Activated CD4-positive, alpha-beta T cell treated with anti-CD3 and anti-CD28 coated beads for 36 hours (primary cell): ENCODE measurements at regions not wholly inside any gene's neighbourhood (a gene's known extent, or its start where the extent isn't known, plus 50 kb on each side); places are given as distances from the start of the nearest gene placed in this dataset.

Source experiments
- ATAC-seq: fragments of 200-7000 bp; cut with Tn5 transposase; one replicate; pipeline ENCODE4 v1.10.0; 2021; ENCODE audit warnings: mild to moderate bottlenecking, moderate library complexity
- CTCF ChIA-PET: fragments of 350-600 bp; sonication (Branson Sonifier 250); formaldehyde crosslinking; loops from one replicate; lab custom pipeline; 2021; ENCODE audit warnings: antibody characterized with exemption; lab: Charles Lee
- POLR2A ChIA-PET: fragments of 350-600 bp; sonication (Branson Sonifier 250); formaldehyde crosslinking; loops from one replicate; lab custom pipeline; 2021; ENCODE audit warnings: antibody characterized with exemption, inconsistent platforms; lab: Charles Lee
- DNase-seq: peaks from one replicate; pipeline ENCODE4 v3.0.0-alpha.2; 2020
- H3K27ac Mint-ChIP-seq: one replicate; pipeline ENCODE4 v1.8.0; 2021; ENCODE audit warnings: mixed read lengths
- H3K27me3 Mint-ChIP-seq: one replicate; pipeline ENCODE4 v1.8.0; 2021; ENCODE audit warnings: mixed read lengths
- H3K36me3 Mint-ChIP-seq: one replicate; pipeline ENCODE4 v1.8.0; 2021; ENCODE audit warnings: low read depth, mixed read lengths
- H3K4me1 Mint-ChIP-seq: one replicate; pipeline ENCODE4 v1.8.0; 2021; ENCODE audit warnings: mixed read lengths
- H3K4me3 Mint-ChIP-seq: one replicate; pipeline ENCODE4 v1.8.0; 2021; ENCODE audit warnings: mild to moderate bottlenecking, moderate library complexity, mixed read lengths
- H3K9me3 Mint-ChIP-seq: one replicate; pipeline ENCODE4 v1.8.0; 2021; ENCODE audit warnings: low read depth, mixed read lengths
- intact Hi-C, 2 experiments: fragments of 100-400 bp; cut with DNase I in 1 of 2; cut with micrococcal nuclease in 1 of 2; formaldehyde crosslinking; loops; one replicate each; pipeline versions ENCODE4 v1.14.2 to v1.15.1; 2022 to 2024; cut with DNase I, micrococcal nuclease

DNA sequence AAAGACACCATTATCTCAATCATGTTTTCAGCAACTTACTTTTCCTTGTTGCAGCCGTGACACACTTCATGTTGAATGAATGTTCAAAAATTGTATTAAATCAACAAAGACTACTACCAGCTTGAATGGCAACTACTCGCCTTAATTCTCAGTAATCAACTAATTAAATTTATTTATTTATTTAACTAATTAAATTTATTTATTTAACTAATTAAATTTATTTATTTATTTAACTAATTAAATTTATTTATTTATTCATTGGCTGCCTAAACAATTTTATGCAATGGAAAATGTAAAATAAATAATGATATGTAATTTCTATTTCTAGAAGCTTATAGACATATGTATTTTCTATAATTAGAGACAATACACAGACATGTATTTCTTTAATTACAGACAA is 435.4 kb downstream of the GPAM start:
- DNase-seq (no peak), ATAC-seq (no peak)
- H3K9me3 Mint-ChIP-seq = no peaks in the 10 kb centered on the region
- ChIA-PET POLR2A (no interaction called here), CTCF (no interaction called here)
- peaks cover 2% of the 10 kb centered on the region for H3K27me3 Mint-ChIP-seq
- no peak overlapping the region for H3K27ac Mint-ChIP-seq
- intact Hi-C loops = no loop called here
- no peaks in the 10 kb centered on the region for H3K36me3 Mint-ChIP-seq
- no peak overlapping the region for H3K4me3 Mint-ChIP-seq
- H3K4me1 Mint-ChIP-seq = no peaks in the 10 kb centered on the region

DNA sequence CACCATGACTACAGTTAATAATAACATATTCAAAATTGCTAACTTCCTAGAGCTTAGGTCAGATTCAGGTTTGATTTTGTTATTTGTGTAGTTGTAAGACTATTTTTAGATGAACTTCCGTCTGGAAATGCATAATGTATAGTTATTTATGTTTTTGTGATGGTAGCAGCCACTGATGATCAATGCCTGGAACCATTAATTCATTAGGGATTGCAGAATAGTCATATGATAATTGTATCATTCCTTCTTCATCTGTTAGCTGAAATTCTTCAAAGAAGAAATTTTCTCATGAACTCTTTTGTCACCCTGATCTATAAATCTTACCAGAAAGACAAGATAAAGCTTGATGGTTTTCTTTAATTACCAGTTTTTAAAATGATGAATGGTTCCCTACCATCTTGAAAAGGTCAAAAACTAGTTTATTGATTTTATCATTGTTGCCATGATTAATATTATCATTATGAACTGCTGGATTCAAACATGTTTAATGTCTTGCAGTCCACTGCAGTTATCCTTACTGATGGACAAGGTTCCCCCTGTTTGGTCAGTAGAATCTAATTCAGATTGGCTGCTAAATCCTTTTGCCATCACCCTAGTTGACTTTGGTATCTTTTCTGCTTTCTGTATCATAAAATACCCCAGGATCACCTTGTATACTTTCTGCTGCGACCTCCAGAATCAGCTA is 433.3 kb downstream of the GPAM start:
- Mint-ChIP-seq H3K9me3 (no peaks in the 10 kb centered on the region), H3K4me1 (no peaks in the 10 kb centered on the region), H3K27ac (no peak overlapping the region), H3K4me3 (no peak overlapping the region), H3K36me3 (no peaks in the 10 kb centered on the region), H3K27me3 (no peaks in the 10 kb centered on the region)
- ATAC-seq (no peak), DNase-seq (no peak)
- ChIA-PET POLR2A (no interaction called here), CTCF (no interaction called here)
- intact Hi-C loops = loop anchor here in 1 of 2 experiments (10.0 kb wide), 1 partner anchor 384 kb away; no protein-coding TSS in a partner anchor

DNA sequence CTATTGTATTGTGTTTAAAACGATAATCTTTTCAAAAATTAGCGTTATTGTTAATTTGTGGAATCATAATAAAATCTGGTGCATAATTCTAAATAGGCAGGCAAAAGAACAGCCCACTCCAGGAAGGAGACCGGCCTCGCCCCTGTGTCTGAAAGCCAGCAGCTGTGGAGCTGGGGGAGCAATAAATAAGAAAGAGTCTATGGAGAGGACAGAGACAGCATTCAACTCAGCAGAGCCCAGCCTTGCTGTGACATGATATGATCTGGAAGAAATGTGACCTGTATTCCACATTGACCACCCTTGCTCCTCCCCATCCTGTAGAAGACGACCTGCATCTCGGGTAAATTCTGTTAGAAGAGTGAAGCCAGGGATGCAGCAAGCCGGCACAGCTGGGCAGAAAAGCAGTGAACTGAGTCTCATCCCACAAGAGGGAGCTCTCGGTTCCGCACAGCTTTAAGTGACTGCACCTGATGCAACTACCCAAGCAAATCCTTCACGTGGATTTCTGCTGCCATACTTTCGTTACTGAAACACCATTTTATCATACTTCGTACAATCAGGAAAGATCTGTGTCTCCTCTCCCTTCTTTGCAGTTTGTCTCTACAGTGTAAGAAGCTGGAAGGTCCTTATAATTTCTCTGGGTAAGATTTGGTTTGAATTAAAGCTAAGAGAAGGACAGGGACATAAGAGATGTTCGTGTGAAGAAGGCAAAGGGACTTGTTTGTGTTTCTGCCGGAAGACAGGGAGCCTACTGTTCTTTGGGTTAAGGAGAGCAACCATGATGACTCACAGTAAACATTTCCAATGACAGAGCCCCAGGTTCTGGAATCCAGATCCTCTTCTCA is 427.1 kb downstream of the GPAM start:
- DNase-seq (peak; percentile 49), ATAC-seq (no peak)
- H3K36me3 Mint-ChIP-seq = no peaks in the 10 kb centered on the region
- peaks cover 18% of the 10 kb centered on the region for H3K27me3 Mint-ChIP-seq
- ChIA-PET POLR2A (no interaction called here), CTCF (interaction anchor here (0.6 to 1.8 kb wide), 8 partner anchors 13 to 708 kb away, joined by 3 to 6 read pairs (median 3); no protein-coding TSS in a partner anchor)
- H3K9me3 Mint-ChIP-seq = no peaks in the 10 kb centered on the region
- no peaks in the 10 kb centered on the region for H3K4me1 Mint-ChIP-seq
- intact Hi-C loops = loop anchor here (1.0 to 10.0 kb wide), 3 partner anchors 378 to 558 kb away; no protein-coding TSS in a partner anchor
- no peak overlapping the region for H3K4me3 Mint-ChIP-seq
- no peak overlapping the region for H3K27ac Mint-ChIP-seq

DNA sequence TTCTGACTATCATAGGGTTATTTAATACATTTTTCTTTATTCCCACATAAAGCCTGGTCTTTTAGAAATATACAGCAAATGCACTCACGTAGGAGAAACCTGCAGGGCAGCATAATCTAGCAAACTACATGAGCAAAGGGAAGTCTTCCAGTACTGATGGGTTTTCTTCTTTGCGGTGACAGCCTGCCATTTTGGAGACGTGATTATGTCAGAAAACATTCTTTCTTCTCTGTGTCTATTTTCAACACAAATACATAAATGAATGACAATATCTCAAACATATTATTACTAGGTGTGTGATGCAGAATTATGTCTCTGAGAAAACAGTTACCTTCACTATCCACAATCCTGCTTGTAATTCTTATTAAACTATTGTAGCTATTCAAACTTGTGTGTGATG is 425.0 kb downstream of the GPAM start:
- intact Hi-C loops = loop anchor here in 1 of 2 experiments (10.0 kb wide), 1 partner anchor 376 kb away; no protein-coding TSS in a partner anchor
- no peaks in the 10 kb centered on the region for H3K36me3 Mint-ChIP-seq
- no peak overlapping the region for H3K27ac Mint-ChIP-seq
- H3K4me1 Mint-ChIP-seq = no peaks in the 10 kb centered on the region
- ATAC-seq (no peak), DNase-seq (no peak)
- H3K27me3 Mint-ChIP-seq = peaks cover 20% of the 10 kb centered on the region
- no peak overlapping the region for H3K4me3 Mint-ChIP-seq
- POLR2A ChIA-PET = no interaction called here
- CTCF ChIA-PET = no interaction called here
- no peaks in the 10 kb centered on the region for H3K9me3 Mint-ChIP-seq

DNA sequence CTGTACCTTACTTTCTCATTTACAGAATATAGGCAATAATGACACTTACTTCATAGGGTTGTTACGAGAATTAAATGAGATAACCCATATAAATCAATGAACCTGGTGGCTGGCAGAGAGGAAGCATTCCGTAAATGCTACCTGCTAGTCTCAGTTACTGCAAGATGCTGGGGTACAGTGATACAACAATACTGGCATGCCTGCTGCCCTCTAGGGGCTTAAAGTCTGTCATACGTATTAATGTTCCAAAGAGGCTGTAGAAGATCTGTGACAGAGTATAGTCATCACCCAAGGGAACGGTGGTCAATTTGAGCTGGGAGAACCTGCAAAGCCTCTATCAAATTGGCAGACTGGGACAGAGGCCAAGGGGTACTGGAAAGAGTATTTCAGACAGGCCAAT is 421.5 kb downstream of the GPAM start:
- H3K36me3 Mint-ChIP-seq = no peaks in the 10 kb centered on the region
- H3K27me3 Mint-ChIP-seq = peaks cover 16% of the 10 kb centered on the region
- DNase-seq = no peak
- no peak overlapping the region for H3K27ac Mint-ChIP-seq
- intact Hi-C loops = no loop called here
- H3K4me1 Mint-ChIP-seq = no peaks in the 10 kb centered on the region
- no peak for ATAC-seq
- ChIA-PET CTCF (no interaction called here), POLR2A (no interaction called here)
- no peak overlapping the region for H3K4me3 Mint-ChIP-seq
- no peaks in the 10 kb centered on the region for H3K9me3 Mint-ChIP-seq

DNA sequence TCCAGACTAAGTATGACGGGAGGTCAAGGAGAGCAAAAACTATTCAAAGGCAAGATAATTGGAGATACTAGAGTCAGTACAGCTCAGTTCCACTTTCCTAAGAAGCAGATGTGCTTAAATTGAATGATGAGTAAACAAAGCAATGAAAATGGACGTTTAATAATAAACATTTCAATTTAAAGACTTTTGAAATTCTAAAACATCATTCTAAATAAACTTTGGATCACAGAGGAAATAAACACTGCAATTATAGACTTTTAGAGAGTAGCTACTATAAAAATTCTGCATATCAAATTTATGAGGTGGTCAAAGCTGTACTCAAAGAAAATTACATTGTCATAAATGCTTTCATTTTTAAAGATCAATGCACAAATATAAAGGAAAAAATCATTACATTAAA is 418.3 kb downstream of the GPAM start:
- ATAC-seq (no peak), DNase-seq (no peak)
- H3K4me1 Mint-ChIP-seq = no peaks in the 10 kb centered on the region
- intact Hi-C loops = no loop called here
- ChIA-PET POLR2A (no interaction called here), CTCF (no interaction called here)
- H3K9me3 Mint-ChIP-seq = no peaks in the 10 kb centered on the region
- H3K27ac Mint-ChIP-seq = no peak overlapping the region
- H3K36me3 Mint-ChIP-seq = no peaks in the 10 kb centered on the region
- H3K4me3 Mint-ChIP-seq = no peak overlapping the region
- peaks cover 6% of the 10 kb centered on the region for H3K27me3 Mint-ChIP-seq

DNA sequence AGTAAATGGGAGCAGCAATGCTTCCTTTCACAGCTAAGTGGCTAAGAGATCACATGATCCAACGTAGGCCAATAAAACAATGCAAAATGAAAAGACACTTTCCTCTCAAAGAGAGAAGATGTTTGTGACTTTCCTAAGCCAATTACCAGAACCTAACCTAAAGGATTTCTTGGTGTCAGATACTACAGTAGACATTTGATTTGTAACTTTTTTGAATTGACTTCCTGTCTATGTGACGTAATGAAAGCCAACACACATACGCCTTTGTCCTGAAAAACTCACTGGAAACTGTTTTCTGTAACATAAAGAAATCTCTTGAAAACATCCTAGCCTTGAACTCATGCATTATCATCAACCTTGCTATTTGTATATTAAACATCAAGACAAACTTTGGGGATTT is 417.1 kb downstream of the GPAM start:
- no peak for ATAC-seq
- intact Hi-C loops = no loop called here
- no peaks in the 10 kb centered on the region for H3K36me3 Mint-ChIP-seq
- POLR2A ChIA-PET = no interaction called here
- no peak overlapping the region for H3K27ac Mint-ChIP-seq
- DNase-seq = no peak
- peaks cover 7% of the 10 kb centered on the region for H3K27me3 Mint-ChIP-seq
- H3K4me3 Mint-ChIP-seq = no peak overlapping the region
- CTCF ChIA-PET = no interaction called here
- no peaks in the 10 kb centered on the region for H3K4me1 Mint-ChIP-seq
- H3K9me3 Mint-ChIP-seq = no peaks in the 10 kb centered on the region

DNA sequence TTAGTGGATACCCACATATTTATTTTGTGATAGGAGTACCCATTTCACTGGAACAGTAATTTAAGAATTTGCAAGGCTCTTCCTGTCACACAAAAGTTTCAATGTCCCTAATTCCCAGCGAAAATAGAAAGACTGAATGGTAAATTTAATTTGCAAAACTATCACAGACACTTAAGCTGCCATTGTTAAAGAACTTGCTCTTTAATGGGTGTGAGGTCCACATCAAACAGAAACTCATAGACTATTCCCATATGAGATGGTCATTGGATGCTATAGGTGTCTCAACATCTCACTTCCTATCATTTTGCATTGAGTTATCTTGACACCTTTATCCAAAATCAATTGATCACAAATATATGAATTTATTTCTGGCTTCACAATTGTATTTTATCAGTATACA is 415.9 kb downstream of the GPAM start:
- Mint-ChIP-seq H3K4me1 (no peaks in the 10 kb centered on the region), H3K36me3 (no peaks in the 10 kb centered on the region), H3K4me3 (no peak overlapping the region), H3K27ac (no peak overlapping the region), H3K27me3 (peaks cover 7% of the 10 kb centered on the region), H3K9me3 (no peaks in the 10 kb centered on the region)
- no peak for DNase-seq
- ChIA-PET CTCF (no interaction called here), POLR2A (no interaction called here)
- no peak for ATAC-seq
- intact Hi-C loops = no loop called here

DNA sequence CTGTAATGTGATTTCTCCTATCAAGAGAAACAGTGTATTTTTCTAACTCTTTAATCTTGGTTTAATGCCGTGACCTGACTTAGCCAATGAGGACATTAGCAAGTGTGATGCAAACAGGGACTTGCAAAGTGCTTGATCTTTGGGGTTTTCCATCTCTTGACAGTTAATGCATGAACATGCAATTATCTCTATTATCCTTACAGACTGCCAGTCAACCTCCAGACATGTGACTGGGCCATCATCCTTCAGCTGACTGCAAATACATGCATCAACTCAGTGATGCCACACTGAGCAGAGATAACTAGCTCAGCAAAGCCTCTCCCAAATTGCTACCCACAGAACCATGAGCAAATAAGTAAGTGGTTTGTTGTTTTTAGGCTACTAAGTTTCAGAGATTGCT is 409.6 kb downstream of the GPAM start:
- no peak overlapping the region for H3K4me3 Mint-ChIP-seq
- no peaks in the 10 kb centered on the region for H3K4me1 Mint-ChIP-seq
- ChIA-PET POLR2A (no interaction called here), CTCF (interaction anchor here (0.8 kb wide), 1 partner anchor 92 kb away, joined by 3 read pairs; no protein-coding TSS in a partner anchor)
- no peak for ATAC-seq
- DNase-seq = no peak
- H3K36me3 Mint-ChIP-seq = no peaks in the 10 kb centered on the region
- intact Hi-C loops = no loop called here
- no peak overlapping the region for H3K27ac Mint-ChIP-seq
- H3K27me3 Mint-ChIP-seq = peaks cover 5% of the 10 kb centered on the region
- H3K9me3 Mint-ChIP-seq = no peaks in the 10 kb centered on the region

DNA sequence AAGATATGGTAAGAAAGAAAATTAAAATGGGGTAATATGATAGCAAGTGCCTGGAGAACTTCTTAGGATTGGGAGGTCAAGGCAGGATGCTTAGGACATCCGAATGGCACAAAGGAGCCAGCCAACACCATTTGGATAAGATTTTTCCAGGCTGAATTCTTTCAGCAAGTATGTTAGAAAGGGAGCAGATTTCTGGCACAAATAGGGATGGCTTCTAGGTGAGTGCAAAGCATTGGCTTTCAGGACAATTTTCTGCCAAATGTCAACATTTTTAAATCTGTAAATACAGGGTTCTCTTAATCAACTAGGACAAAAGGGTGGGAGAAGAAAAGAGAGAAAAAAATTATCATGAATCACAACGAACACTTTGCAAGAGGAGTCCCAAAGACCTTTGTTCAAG is 409.1 kb downstream of the GPAM start:
- Mint-ChIP-seq H3K27ac (no peak overlapping the region), H3K36me3 (no peaks in the 10 kb centered on the region), H3K27me3 (peaks cover 8% of the 10 kb centered on the region), H3K4me3 (no peak overlapping the region), H3K4me1 (no peaks in the 10 kb centered on the region), H3K9me3 (no peaks in the 10 kb centered on the region)
- POLR2A ChIA-PET = no interaction called here
- ATAC-seq = no peak
- CTCF ChIA-PET = interaction anchor here (0.8 kb wide), 1 partner anchor 91 kb away, joined by 3 read pairs; no protein-coding TSS in a partner anchor
- intact Hi-C loops = no loop called here
- no peak for DNase-seq

DNA sequence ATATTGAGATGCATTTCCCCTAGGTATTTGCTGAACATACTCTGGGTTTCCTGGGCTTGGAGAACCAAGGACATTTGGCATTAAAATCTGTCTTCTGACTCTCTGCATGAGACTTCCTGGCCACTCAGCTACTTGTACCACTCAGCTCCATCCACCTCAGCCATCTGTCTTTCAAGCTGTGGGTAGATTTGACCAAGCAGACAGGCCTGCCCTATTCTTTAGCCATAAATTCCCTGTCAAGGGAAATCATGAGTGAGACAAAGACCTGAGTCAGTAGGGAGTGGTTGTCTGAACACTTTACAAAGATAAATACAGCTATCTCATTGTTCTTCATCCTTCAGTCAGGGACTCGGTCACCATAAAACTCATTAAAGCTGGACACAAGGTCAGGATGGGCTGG is 399.1 kb downstream of the GPAM start:
- Mint-ChIP-seq H3K4me1 (no peaks in the 10 kb centered on the region), H3K27ac (no peak overlapping the region), H3K9me3 (no peaks in the 10 kb centered on the region), H3K27me3 (peaks cover 3% of the 10 kb centered on the region), H3K36me3 (no peaks in the 10 kb centered on the region), H3K4me3 (no peak overlapping the region)
- DNase-seq (no peak), ATAC-seq (no peak)
- intact Hi-C loops = no loop called here
- POLR2A ChIA-PET = no interaction called here
- CTCF ChIA-PET = no interaction called here

DNA sequence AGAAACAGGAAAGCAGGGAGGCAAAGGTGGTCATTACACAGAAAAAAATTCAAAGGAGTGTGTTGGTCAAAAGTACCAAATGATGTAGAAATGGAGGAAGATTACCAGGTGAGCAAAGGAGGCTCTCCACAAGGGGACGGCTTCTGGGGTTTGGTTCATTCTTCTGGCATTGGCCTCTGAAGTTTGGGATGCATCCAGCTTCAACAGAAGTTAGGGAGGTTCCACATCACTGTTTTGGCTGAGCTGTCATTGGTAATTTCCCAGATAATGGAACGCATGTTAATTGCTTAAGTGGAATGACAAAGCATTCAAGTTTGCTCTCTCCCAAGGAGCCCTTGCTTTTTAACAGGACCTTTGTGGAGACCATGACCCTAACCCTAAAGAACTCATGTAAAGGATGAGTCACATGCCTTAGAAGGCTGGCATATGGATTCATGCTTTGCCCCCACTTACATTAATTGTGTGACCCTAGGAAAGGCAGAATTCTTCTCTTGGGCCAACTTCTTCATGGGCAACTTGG is 398.6 kb downstream of the GPAM start:
- H3K4me3 Mint-ChIP-seq = no peak overlapping the region
- H3K36me3 Mint-ChIP-seq = no peaks in the 10 kb centered on the region
- DNase-seq (no peak), ATAC-seq (no peak)
- H3K4me1 Mint-ChIP-seq = no peaks in the 10 kb centered on the region
- H3K27me3 Mint-ChIP-seq = peaks cover 2% of the 10 kb centered on the region
- H3K9me3 Mint-ChIP-seq = no peaks in the 10 kb centered on the region
- CTCF ChIA-PET = no interaction called here
- H3K27ac Mint-ChIP-seq = no peak overlapping the region
- POLR2A ChIA-PET = no interaction called here
- intact Hi-C loops = no loop called here
